Nucleus accumbens (tissue), 56 donors: ENCODE measurements at regions not wholly inside any gene's neighbourhood (a gene's known extent, or its start where the extent isn't known, plus 50 kb on each side); places are given as distances from the start of the nearest gene placed in this dataset.
"Not testable (repeated sequence)": the region's sequence is repeated elsewhere in the genome, so short reads cannot be mapped to it uniquely, and the experiment has no call there.

Source experiments
- DNase-seq, 56 donors: peaks; one replicate each; lab custom pipeline; 2025; lab: John Stamatoyannopoulos, UW

DNA sequence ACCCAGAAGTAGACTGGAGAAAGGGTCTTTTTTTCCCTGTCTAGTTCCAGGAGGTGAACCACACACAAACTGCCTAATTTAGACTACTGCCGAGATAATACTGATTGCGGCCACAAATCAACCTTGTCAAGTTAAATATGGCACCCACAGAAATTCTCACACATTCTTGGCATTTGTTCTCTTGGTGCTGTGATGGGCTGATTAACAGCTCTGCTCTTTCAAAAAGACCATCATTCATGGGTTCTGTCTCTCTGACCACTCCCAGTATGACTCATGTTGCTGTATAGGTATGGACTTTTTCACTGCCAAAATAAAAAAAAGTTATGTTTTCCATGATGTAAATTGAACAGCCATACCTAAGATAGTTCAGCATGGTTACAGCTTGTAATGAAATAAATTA, 1003.5 kb upstream of the LCORL start:
- no peak for DNase-seq

DNA sequence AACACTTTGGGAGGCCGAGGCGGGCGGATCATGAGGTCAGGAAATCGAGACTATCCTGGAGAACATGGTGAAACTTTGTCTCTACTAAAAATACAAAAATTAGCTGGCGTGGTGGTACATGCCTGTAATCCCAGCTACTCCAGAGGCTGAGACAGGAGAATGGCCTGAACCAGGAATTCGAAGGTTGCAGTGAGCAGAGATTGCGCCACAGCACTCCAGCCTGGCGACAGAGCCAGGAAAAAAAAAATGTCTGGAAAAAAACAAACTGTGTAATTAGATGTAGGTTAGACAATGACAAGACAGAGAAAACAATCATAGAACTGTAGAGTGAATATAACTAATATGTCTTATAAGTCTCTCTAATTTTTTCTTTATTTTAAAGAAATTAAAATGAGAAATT, 1002.5 kb upstream of the LCORL start:
- DNase-seq = no peak

DNA sequence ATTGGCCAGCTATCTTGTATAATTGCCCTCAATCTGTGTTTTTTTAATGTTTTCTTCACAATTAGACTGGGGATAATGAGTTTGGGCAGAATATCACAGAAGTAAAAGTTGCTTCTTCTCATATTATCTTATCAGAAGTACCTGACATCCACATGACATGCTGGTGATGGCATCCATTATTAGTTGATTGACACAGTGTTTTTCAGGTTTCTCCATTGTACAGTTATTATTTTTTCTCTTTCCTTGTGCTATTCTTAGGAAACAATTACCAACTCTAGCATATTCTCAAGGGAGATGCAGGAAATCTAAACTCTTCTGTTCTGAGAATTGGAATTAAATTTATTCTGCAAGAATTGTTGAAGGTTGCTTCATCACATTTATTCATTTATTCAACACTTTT, 1000.1 kb upstream of the LCORL start:
- no peak for DNase-seq

DNA sequence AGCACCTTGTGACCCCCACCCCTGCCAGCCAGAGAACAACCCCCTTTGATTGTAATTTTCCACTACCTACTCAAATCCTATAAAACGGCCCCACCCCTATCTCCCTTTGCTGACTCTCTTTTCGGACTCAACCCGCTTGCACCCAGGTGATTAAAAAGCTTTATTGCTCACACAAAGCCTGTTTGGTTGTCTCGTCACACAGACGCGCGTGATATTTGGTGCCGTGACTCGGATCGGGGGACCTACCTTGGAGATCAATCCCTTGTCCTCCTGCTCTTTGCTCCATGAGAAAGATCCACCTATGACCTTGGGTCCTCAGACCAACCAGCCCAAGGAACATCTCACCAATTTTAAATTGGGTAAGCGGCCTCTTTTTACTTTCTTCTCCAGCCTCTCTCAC, 995.0 kb upstream of the LCORL start:
- DNase-seq = not testable (repeated sequence)

DNA sequence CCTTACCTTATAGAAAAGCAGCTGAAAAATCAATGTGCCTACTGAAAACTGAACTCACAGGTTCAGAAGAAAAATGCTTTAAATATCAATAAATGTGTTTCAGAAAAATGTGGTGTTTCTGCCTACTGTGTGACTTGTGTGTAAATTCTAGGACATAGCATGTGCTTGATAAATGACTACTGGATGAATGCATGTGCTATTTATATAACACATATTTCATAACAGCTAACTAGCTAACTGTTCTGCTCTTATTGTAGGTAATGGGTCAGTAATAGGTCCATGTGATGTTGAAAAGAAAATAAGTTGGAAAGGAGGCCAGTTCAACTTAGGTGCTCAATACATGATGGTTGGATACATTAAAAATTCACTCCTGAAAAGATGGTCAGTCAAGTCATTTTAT, 993.0 kb upstream of the LCORL start:
- no peak for DNase-seq

DNA sequence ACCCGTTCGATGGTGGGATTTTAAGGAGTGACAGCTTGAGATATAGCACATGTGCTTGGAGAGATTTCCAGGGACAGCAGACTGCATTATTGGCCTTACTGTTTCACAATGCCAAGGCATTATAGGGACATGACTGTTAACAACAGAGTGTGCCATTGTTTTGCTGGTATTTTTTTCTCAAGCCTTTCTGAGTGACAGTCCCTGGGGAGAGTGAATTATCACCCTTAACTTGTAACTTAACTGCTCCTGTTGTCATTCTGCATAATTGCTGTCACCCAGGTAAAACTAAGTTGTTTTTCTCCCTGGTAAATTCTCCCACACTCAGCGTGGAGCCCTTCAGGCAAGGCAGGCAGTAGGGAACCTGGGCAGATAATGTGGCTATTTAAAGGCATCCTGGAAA, 989.2 kb upstream of the LCORL start:
- DNase-seq = no peak

DNA sequence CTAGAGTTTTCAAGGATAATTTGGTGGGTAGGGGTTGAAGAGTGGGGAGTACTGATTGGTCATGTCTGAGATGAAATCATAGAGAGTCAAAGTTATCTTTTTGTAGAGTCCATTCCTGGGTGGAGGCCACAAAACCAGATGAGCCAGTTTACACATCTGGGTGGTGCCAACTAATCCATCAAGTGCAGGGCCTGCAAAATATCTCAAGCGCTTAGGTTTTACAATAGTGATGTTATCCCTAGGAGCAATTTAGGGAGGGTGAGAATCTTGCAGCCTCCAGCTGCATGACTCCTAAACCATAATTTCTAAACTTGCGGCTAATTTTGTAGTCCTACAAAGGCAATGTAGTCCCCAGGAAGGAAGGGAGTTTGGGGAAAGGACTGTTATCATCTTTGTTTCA, 988.3 kb upstream of the LCORL start:
- DNase-seq = no peak

DNA sequence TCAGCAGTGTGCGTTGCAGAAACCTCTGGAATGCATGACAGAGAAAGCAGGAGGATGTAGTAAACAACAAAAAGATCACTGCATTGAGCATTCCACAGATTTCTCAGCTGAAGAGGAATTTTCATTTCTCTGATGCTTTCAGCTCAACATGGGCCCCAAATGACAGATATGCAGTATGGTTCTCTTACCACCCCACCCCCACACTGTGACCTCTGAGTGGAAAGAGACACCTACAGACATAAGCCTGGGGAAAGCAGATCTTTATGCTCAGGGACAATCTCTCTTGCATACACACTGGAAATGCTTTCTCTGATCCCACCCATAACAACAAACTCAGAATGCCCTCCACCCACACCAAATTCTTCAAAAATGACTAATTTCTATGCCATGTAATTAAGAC, 983.7 kb upstream of the LCORL start:
- no peak for DNase-seq

DNA sequence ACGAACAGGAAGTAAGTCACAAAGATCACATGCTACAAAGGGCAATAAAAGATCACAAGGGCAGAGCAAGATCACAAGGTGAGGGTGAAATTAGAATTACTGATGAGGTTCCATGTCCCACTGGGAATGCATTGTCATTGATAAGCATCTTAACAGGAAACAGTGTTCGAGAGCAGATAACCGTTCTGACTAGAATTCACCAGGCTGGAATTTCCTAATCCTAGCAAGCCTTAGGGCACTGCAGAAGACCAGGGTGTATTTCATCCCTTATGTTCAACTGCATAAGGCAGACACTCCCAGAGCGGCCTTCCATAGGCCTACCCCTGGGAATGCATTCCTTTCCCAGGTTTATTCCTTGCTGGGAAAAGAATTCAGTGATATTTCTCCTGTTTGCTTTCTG, 980.6 kb upstream of the LCORL start:
- DNase-seq = no peak

DNA sequence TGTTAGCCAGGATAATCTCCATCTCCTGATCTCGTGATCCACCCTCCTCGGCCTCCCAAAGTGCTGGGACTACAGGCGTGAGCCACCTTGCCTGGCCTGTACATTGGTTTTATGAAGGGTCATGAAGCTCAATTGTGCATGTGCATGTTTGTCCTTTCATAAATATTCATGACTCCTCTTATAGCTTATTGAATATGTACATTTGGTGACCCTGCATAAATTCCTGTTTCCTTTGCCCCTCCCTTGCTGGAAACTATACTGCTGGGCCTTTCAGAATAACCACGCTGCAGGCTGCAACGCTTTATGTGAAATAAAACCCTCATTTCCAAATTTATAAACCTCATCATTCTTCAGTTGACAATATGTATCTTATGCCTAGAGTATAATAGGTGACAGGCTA, 978.0 kb upstream of the LCORL start:
- DNase-seq = no peak

DNA sequence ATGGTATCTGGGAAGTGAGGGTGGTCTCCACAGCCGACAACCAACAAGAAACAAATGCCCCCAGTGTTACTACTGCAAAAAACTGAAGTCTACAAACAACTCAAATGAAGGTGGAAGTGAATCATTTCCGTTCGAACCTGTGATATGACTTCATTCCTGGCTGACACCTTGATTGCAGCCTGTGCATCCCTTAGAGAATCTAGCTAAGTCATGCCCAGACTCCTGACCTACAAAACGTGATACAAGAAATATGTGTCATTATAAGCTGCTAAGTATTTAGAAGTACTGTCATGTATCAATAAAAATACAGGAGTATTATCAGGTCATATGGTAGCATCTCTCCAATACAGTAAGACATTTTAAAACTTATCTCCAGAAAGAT, 959.7 kb upstream of the LCORL start:
- DNase-seq = no peak

DNA sequence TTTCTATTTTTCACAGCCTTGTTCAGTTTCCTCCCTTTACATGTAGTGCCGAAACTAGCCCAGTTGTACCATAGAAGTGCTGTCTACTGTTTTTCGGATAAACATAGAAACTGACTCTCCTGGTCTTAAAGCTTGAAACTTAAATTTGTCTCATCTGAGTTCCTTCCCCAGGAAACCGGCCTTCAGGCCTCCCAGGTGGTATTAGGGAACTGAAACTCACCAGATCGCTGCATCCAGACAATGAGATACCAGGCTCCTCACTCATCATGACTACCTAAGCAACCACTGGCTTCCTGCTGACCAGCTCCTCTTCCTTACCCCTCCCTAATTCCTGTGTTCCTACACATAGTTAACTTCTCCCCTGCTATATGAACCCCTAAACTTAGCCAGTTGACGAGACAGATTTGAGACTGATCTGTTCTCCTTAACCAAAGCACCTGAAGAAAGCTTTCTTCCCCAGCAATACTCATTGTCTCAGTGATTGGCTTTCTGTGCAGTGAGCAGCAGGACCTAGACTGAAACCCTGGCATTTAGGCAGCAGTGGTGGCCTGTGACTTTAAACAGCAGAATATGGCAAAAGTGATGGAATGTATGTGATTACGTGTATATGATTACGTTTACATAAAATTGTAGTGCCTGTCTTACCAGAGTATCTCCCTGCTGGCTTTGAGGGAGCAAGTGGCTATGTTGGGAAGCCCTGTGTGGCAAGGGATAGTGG, 959.1 kb upstream of the LCORL start:
- DNase-seq = no peak

DNA sequence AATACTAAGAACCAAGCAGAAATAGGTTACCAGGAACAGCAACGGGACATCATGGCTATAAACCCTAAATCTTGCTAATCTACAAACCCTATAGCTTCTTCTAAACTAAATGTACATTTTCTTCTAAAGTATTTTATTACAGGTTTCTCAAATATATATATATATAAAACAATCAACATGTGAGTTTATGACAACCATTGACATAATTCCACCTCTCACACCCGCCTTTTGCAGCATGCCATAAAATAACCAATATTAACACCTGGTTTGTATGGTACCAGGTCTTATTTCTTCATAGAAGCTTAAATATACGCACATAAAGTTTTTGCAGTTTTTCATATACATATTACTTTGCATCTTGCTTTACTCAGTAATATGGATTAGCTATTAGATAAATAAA, 955.3 kb upstream of the LCORL start:
- no peak for DNase-seq

DNA sequence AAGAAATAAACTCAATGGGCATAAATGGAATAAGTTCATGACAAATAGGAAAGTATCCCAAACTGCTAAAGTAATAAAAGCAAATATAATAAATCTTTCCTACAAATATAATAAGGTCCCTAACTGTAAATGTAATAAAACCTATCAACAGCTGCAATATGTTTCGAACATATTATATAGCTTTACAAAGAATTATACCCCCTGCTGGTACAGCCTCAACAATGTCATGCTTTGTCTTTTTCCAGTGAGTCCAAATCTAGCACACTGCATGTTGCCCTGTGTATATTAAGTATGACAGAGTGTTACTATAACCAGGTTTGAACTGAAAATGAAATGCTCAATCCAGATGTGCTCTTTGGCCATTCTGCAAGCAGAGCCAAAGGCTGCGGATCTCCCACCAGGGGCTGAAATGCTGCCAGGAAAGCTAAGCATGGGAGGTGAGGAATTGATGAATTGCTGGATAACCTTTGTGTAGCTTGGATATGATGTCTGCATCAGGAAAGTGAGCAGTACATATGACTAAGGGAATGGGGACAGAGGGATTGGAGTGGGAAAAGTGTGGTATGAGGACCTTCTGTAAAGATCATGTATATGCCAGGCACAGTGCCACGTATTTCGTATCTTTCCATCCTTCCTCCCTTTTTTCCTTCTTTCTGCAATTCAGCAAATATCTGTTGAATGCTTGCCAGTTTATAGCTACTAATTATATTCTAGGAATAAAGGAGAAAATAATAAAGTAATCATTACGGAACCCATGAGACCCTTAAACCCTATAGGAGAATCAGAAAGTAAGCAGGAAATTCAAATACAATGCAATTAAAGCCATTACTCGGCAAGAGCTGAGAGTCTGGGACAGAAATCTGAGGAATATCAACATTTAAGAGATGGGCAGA, 954.6 kb upstream of the LCORL start:
- DNase-seq = no peak

DNA sequence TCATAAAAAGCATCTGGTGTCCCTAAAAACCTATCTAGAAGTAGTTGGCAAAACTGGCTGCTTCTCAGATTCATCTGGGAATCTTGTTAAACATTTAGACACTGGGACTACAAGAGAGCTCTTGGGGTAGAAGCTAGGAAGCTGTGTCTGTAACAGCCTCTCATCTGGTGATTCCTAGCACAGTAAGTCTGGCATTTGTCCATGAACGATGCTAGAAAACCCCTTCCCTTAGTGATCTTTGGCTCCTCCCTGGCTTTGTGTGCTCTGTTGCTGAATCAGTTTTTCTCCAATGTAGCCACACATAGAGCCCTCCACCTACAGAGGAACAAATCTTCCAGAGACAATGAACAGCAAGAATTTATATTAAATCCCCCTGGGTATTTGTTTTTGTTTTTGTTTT, 951.7 kb upstream of the LCORL start:
- no peak for DNase-seq

DNA sequence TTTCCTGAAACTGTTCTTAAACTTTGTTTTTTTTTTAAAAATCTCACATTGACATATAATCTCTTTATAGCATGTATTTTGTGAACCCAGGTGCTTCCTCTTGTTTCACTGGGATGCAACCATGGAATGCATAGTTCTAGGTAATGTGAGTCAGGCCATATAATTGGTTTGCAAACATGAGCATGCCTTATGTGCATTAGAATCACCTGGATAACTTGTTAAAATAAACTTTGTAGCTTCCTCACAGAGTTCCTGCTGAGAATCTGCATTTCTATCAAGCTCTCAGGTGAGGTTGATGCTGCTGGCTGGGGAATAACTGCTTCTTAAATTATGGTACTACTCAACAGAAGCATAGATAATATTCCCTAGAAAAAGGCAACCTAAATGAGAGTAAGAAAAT, 940.3 kb upstream of the LCORL start:
- no peak for DNase-seq

DNA sequence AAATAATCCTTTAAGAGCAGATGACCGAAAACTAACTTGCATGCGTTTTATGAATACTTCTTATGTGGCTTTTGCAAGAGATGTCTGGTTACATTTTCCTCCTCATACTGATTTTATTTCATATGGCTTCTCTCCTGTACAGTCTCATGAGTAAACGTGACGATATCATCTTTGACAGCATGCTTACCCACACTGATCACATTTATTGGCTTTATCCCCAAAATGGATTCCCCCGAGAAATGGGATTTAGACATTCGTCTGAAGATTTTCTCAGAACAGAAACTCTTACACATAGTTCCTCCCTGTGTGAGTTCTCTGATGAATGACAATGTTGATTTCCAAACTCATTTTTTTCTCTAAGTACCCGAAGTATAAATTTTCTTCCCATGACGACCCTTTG, 939.7 kb upstream of the LCORL start:
- DNase-seq = no peak

DNA sequence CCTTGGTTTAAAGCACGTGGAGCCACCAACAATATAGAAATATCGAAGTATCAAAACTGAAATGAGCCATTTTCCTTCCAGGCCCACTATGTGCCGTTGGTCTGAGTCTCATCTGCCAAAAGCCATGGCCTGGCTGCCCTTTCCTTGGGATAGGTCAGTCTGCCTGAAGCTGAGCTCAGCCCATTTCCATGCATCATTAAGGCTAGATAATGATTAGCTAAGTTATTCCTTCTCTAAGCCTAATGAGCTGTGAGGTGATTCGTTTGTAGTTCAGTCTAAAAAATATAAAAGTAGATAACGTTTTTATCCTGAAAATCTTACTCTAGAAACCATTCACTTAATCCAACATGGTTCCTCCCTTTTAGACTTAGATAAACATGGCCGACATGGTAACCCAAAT, 936.2 kb upstream of the LCORL start:
- DNase-seq = no peak

DNA sequence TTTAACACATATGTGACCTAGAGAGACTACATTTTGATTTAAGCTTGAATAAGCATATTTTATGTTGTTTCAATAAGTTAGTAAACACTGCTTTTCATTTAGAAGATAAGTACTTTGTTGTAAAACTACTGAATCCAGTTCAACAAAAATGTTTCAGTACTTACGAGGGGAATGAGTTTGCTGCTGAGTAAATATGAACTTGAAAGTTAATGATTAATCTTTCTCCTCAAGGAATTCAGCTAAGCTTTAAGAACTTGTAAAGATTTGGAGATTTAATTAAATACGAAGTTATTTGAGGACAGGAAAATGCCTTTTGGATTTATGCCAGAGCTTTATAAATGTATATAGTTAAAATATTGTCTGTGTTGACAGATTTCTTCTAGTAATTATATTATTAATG, 933.0 kb upstream of the LCORL start:
- DNase-seq = no peak

DNA sequence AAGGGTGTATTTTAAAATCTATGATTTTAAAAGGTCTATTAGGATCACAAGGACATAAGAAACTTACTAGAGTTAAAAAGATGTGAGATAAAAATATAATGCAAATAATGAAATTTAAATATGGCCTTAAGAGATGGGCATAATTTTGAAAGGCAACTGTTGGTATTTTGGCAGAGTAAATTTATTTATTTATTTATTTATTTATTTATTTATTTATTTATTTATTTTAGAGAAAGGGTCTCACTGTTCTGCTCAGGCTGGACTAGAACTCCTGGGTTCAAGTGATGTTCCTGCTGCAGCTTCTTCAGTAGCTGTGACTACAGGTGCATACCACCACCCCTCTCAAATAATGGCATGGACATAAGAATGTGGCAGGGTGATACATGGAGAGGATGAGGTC, 932.1 kb upstream of the LCORL start:
- DNase-seq = no peak

DNA sequence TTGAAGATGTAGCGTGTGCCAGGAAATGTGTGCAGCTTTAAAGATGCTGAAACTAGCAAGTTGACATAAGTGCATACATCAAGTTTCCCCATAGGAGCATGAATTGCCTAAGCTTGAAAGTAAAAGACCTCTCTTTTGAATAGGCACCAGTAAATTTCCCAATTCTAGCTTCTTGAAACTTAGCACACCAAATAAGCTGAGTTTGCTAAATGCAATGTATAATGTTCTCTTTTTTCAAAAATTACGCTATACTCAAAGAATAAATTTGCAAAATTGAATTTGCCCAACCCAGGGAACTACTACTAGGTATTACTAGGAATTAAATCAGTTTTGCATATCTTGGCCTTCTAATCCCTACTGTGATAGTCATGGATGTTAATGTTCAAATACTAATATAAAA, 923.9 kb upstream of the LCORL start:
- no peak for DNase-seq

DNA sequence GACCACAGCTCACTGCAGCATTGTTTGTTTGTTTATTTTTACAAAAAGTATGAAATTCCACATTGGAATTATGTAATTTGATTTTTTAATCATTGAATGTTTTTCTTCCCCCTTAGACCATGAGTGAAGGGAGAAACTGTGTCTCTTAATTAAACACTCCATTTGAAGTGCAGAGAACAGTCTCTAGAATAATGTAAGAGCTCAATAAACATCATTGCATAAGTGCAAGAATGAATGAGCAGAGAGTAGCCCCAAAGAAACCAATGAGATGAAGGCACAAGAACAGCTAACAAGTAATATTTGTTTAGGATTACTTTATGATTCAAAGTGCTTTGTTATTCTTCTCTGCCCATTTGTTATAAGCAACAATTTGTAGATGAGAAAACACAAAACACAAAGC, 921.3 kb upstream of the LCORL start:
- no peak for DNase-seq
